Ishikawa (cell line): ENCODE measurements at regions not wholly inside any gene's neighbourhood (a gene's known extent, or its start where the extent isn't known, plus 50 kb on each side); places are given as distances from the start of the nearest gene placed in this dataset.

Experiments
- CEBPB ChIP-seq: IDR thresholded peaks from 2 replicates; pipeline ENCODE4 v1.6.1; 2012
- CREB1 ChIP-seq: IDR thresholded peaks from 2 replicates; pipeline ENCODE4 v1.6.1; 2012; ENCODE audit warnings: low read depth
- EGR1 ChIP-seq: IDR thresholded peaks from 2 replicates; pipeline ENCODE4 v1.6.1; 2012
- EP300 ChIP-seq: IDR thresholded peaks from 2 replicates; pipeline ENCODE4 v1.6.1; 2012; ENCODE audit warnings: borderline replicate concordance
- FOXM1 ChIP-seq: IDR thresholded peaks from 2 replicates; pipeline ENCODE4 v1.6.1; 2012; ENCODE audit warnings: low read depth, borderline replicate concordance
- MAX ChIP-seq: IDR thresholded peaks from 2 replicates; pipeline ENCODE4 v1.6.1; 2012
- NFIC ChIP-seq: IDR thresholded peaks from 2 replicates; pipeline ENCODE4 v1.6.1; 2012
- RAD21 ChIP-seq: IDR thresholded peaks from 2 replicates; pipeline ENCODE4 v1.6.1; 2012; ENCODE audit warnings: low read depth
- REST ChIP-seq: IDR thresholded peaks from 2 replicates; pipeline ENCODE4 v1.6.1; 2012; ENCODE audit warnings: low read depth, mild to moderate bottlenecking
- TAF1 ChIP-seq: IDR thresholded peaks from 2 replicates; pipeline ENCODE4 v1.6.1; 2012; ENCODE audit warnings: low read depth, mild to moderate bottlenecking
- TCF12 ChIP-seq: IDR thresholded peaks from 2 replicates; pipeline ENCODE4 v1.6.1; 2012; ENCODE audit warnings: low read depth
- TEAD4 ChIP-seq: IDR thresholded peaks from 2 replicates; pipeline ENCODE4 v1.6.1; 2012
- USF1 ChIP-seq: IDR thresholded peaks from 2 replicates; pipeline ENCODE4 v1.6.1; 2012
- YY1 ChIP-seq: IDR thresholded peaks from 2 replicates; pipeline ENCODE4 v1.6.1; 2012; ENCODE audit warnings: low read depth
- ZBTB7A ChIP-seq: IDR thresholded peaks from 2 replicates; pipeline ENCODE4 v1.6.1; 2012; ENCODE audit warnings: low read depth

- TF ChIP-seq EP300 = no peak
- no peak for TF ChIP-seq TEAD4
- TF ChIP-seq CREB1 = no peak
- TF ChIP-seq TAF1 = no peak
- TF ChIP-seq MAX = no peak
- TF ChIP-seq NFIC = no peak
- TF ChIP-seq CEBPB = no peak
- no peak for TF ChIP-seq TCF12
- TF ChIP-seq USF1 = no peak
- TF ChIP-seq RAD21 = no peak
- TF ChIP-seq YY1 = no peak
Observed at GRCh38 chr6:113271437-113271836, 585.7 kb upstream of the MARCKS start.

GRCh38 chr6:113276601-113277000 lies 580.5 kb upstream of the MARCKS start:
- no peak for TF ChIP-seq EGR1

- TF ChIP-seq YY1 (no peak), TAF1 (no peak), CEBPB (no peak), EP300 (no peak), NFIC (no peak), CREB1 (no peak), TCF12 (no peak), REST (no peak), MAX (no peak), EGR1 (no peak), RAD21 (no peak), USF1 (no peak), FOXM1 (no peak), ZBTB7A (no peak), TEAD4 (no peak)
Observed at GRCh38 chr6:113277111-113277510, 580.0 kb upstream of the MARCKS start.

- no peak for TF ChIP-seq ZBTB7A
- no peak for TF ChIP-seq CREB1
- TF ChIP-seq TCF12 = 0 out of 2 replicates have a peak, but pooled peaks have one; percentile 23
- no peak for TF ChIP-seq NFIC
- TF ChIP-seq FOXM1 = no peak
- TF ChIP-seq MAX = 0 out of 2 replicates have a peak, but pooled peaks have one; percentile 19
- TF ChIP-seq EGR1 = no peak
- no peak for TF ChIP-seq RAD21
- peak; percentile 67 for TF ChIP-seq TEAD4
- 0 out of 2 replicates have a peak, but pooled peaks have one; percentile 34 for TF ChIP-seq EP300
Observed at GRCh38 chr6:113281014-113281413, 576.1 kb upstream of the MARCKS start.

- TF ChIP-seq TEAD4 = no peak
- TF ChIP-seq EGR1 = no peak
- TF ChIP-seq EP300 = no peak
- no peak for TF ChIP-seq USF1
- no peak for TF ChIP-seq MAX
- no peak for TF ChIP-seq YY1
- no peak for TF ChIP-seq RAD21
- no peak for TF ChIP-seq TAF1
- TF ChIP-seq TCF12 = no peak
- no peak for TF ChIP-seq CREB1
Observed at GRCh38 chr6:113281431-113281830, 575.7 kb upstream of the MARCKS start.

- TF ChIP-seq USF1 (no peak), YY1 (no peak), EP300 (no peak), CREB1 (no peak), RAD21 (no peak), NFIC (no peak), TEAD4 (no peak), CEBPB (no peak), ZBTB7A (no peak), EGR1 (no peak), TCF12 (no peak), FOXM1 (no peak), REST (no peak), MAX (no peak)
Observed at GRCh38 chr6:113287396-113287795, 569.7 kb upstream of the MARCKS start.
